ENCODE measurements at regions not wholly inside any gene's neighbourhood (a gene's known extent, or its start where the extent isn't known, plus 50 kb on each side); places are given as distances from the start of the nearest gene placed in this dataset.

- no peak for TF ChIP-seq POLR2AphosphoS5 (IDR thresholded peaks at IDR 0.05; ENCODE audit: borderline replicate concordance, low read depth, low read length)
- TF ChIP-seq EZH2 (IDR thresholded peaks at IDR 0.05): no peak
- TF ChIP-seq FOXP2 (optimal IDR thresholded peaks at IDR 0.05; ENCODE audit: control extremely low read depth, extremely low read length, insufficient read depth): no peak
Measured at GRCh38 chr9:13383855-13384254, 104.4 kb upstream of the MPDZ start.

All from SK-N-MC (cell line).